Endodermal cell (in vitro differentiated cells): ENCODE measurements at regions not wholly inside any gene's neighbourhood (a gene's known extent, or its start where the extent isn't known, plus 50 kb on each side); places are given as distances from the start of the nearest gene placed in this dataset.

Experiments
- DNase-seq: peaks from one replicate; pipeline ENCODE4 v3.0.0-alpha.2; 2017
- H3K27ac ChIP-seq: 2 replicates; pipeline ENCODE4 v1.5.1; 2013; ENCODE audit warnings: mild to moderate bottlenecking, low read depth, low read length, moderate library complexity
- H3K27me3 ChIP-seq: 2 replicates; pipeline ENCODE4 v1.6.1; 2013; ENCODE audit warnings: mild to moderate bottlenecking, low read length, moderate library complexity; ENCODE audit not compliant: insufficient read depth, control insufficient read depth, poor library complexity, severe bottlenecking
- H3K36me3 ChIP-seq: 2 replicates; pipeline ENCODE4 v1.7.0; 2013; ENCODE audit warnings: mild to moderate bottlenecking, low read length, moderate library complexity; ENCODE audit not compliant: control insufficient read depth, insufficient read depth
- H3K4me1 ChIP-seq: one replicate; pipeline ENCODE4 v1.7.0; 2013; ENCODE audit warnings: low read length; ENCODE audit not compliant: control insufficient read depth, insufficient read depth
- H3K4me3 ChIP-seq: 2 replicates; pipeline ENCODE4 v1.5.1; 2013; ENCODE audit warnings: mild to moderate bottlenecking, low read length, moderate library complexity
- H3K9ac ChIP-seq: 2 replicates; pipeline ENCODE4 v1.6.1; 2013; ENCODE audit warnings: mild to moderate bottlenecking, low read length, moderate library complexity; ENCODE audit not compliant: poor library complexity, severe bottlenecking; ENCODE audit errors: extremely low read depth
- H3K9me3 ChIP-seq: 2 replicates; pipeline ENCODE4 v1.6.1; 2013; ENCODE audit warnings: mild to moderate bottlenecking, low read length, moderate library complexity; ENCODE audit not compliant: control insufficient read depth
- H3K27ac Mint-ChIP-seq: 2 replicates; pipeline ENCODE4 v1.8.0; 2020; ENCODE audit warnings: mixed read lengths
- H3K27me3 Mint-ChIP-seq: 2 replicates; pipeline ENCODE4 v1.8.0; 2021; ENCODE audit warnings: mild to moderate bottlenecking, mixed read lengths; ENCODE audit not compliant: insufficient read depth
- H3K36me3 Mint-ChIP-seq: 2 replicates; pipeline ENCODE4 v1.8.0; 2020; ENCODE audit warnings: low read depth, mixed read lengths
- H3K4me1 Mint-ChIP-seq: 2 replicates; pipeline ENCODE4 v1.8.0; 2020; ENCODE audit warnings: mixed read lengths
- H3K4me3 Mint-ChIP-seq: 2 replicates; pipeline ENCODE4 v1.8.0; 2020; ENCODE audit warnings: mild to moderate bottlenecking, moderate library complexity, mixed read lengths
- H3K9me3 Mint-ChIP-seq: 2 replicates; pipeline ENCODE4 v1.8.0; 2020; ENCODE audit warnings: mild to moderate bottlenecking, mixed read lengths
- CTCF ChIP-seq: fragments of 200-600 bp; sonication (generic); conservative IDR thresholded peaks from 2 replicates; pipeline ENCODE4 v1.5.0; 2021; ENCODE audit warnings: antibody characterized with exemption, mild to moderate bottlenecking
- WGBS, 2 experiments: methylation state at CpG; one replicate each; pipeline versions ENCODE4 v1.1.5 to v1.1.7; 2013; ENCODE audit warnings: missing lambda C conversion rate in 2 of 2, mixed read lengths in 1 of 2; ENCODE audit not compliant: insufficient coverage in 1 of 2, insufficient read length in 1 of 2; 5-methylcytosine and 5-hydroxymethylcytosine counted together

GRCh38 chr2:216292886-216293301 lies 79.4 kb downstream of the MARCHF4 start:
- no peak overlapping the region for H3K4me3 Mint-ChIP-seq

GRCh38 chr2:216292475-216292874 lies 79.8 kb downstream of the MARCHF4 start:
- DNase-seq = peak; percentile 49
- H3K36me3 ChIP-seq = no peaks in the 10 kb centered on the region
- no peaks in the 10 kb centered on the region for H3K9me3 ChIP-seq
- H3K27ac Mint-ChIP-seq = no peak overlapping the region
- H3K4me1 Mint-ChIP-seq = peaks cover 32% of the 10 kb centered on the region
- TF ChIP-seq CTCF = no peak
- H3K9me3 Mint-ChIP-seq = no peaks in the 10 kb centered on the region
- H3K27ac ChIP-seq = no peak overlapping the region
- peaks cover 25% of the 10 kb centered on the region for H3K4me1 ChIP-seq
- no peak overlapping the region for H3K4me3 Mint-ChIP-seq
- H3K27me3 ChIP-seq = no peaks in the 10 kb centered on the region
- H3K4me3 ChIP-seq = no peak overlapping the region
- WGBS, 2 experiments = 80 to 83% methylated on average over 1 to 5 of the region's 5 CpGs
- no peaks in the 10 kb centered on the region for H3K27me3 Mint-ChIP-seq
- H3K36me3 Mint-ChIP-seq = no peaks in the 10 kb centered on the region
- H3K9ac ChIP-seq = no peak overlapping the region

More at GRCh38 chr2:216292886-216293301, 79.4 kb downstream of the MARCHF4 start:
- TF ChIP-seq CTCF = no peak
- DNase-seq = peak; percentile 84
- H3K27me3 Mint-ChIP-seq = peaks cover under 1% of the 10 kb centered on the region
- H3K9me3 Mint-ChIP-seq = no peaks in the 10 kb centered on the region
- WGBS, 2 experiments = 34 to 74% methylated on average over 3 to 5 of the region's 5 CpGs
- Histone ChIP-seq H3K9me3 (no peaks in the 10 kb centered on the region), H3K27me3 (no peaks in the 10 kb centered on the region), H3K4me3 (no peak overlapping the region), H3K36me3 (no peaks in the 10 kb centered on the region), H3K9ac (no peak overlapping the region), H3K27ac (no peak overlapping the region), H3K4me1 (peaks cover 25% of the 10 kb centered on the region)
- peaks cover 30% of the 10 kb centered on the region for H3K4me1 Mint-ChIP-seq
- no peaks in the 10 kb centered on the region for H3K36me3 Mint-ChIP-seq
- peak overlapping the region; percentile 75 for H3K27ac Mint-ChIP-seq

GRCh38 chr2:216289470-216289869 lies 82.8 kb downstream of the MARCHF4 start:
- no peak overlapping the region for H3K4me3 Mint-ChIP-seq
- 38 to 50% methylated on average over 2 of the region's 2 CpGs for WGBS, 2 experiments
- TF ChIP-seq CTCF = no peak
- H3K27ac ChIP-seq = no peak overlapping the region
- no peaks in the 10 kb centered on the region for H3K9me3 ChIP-seq
- no peak overlapping the region for H3K27ac Mint-ChIP-seq
- H3K4me3 ChIP-seq = no peak overlapping the region
- H3K27me3 Mint-ChIP-seq = no peaks in the 10 kb centered on the region
- DNase-seq = no peak
- H3K4me1 Mint-ChIP-seq = peaks cover 44% of the 10 kb centered on the region
- peaks cover 30% of the 10 kb centered on the region for H3K4me1 ChIP-seq
- no peaks in the 10 kb centered on the region for H3K27me3 ChIP-seq
- H3K36me3 ChIP-seq = no peaks in the 10 kb centered on the region
- no peaks in the 10 kb centered on the region for H3K36me3 Mint-ChIP-seq
- no peaks in the 10 kb centered on the region for H3K9me3 Mint-ChIP-seq
- peak overlapping the region; percentile 26 for H3K9ac ChIP-seq
